HuH-7.5 (cell line): ENCODE measurements at regions not wholly inside any gene's neighbourhood (a gene's known extent, or its start where the extent isn't known, plus 50 kb on each side); places are given as distances from the start of the nearest gene placed in this dataset.

Experiments
- DNase-seq: peaks from one replicate; pipeline ENCODE4 v3.0.0; 2011; ENCODE audit warnings: low spot score

DNA sequence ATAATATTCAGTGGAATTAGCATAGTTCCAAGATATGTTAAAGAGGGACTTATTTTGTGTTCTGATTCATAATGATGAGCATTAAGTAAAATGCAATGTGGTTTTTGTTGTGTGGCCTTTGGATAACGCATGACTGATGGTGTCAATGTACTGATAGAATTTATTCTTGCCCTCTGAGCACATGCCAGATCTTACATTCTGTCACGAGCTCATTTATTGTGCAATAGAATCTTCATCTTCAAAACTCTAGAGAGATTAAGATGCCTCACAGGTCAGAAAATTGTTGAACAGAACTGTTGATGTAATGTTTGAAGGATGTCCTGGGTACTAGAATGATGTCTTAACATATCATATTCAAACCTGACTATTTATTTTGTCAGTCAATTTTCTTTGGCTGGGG is 148.0 kb upstream of the HTR2A start:
- DNase-seq, result no peak

DNA sequence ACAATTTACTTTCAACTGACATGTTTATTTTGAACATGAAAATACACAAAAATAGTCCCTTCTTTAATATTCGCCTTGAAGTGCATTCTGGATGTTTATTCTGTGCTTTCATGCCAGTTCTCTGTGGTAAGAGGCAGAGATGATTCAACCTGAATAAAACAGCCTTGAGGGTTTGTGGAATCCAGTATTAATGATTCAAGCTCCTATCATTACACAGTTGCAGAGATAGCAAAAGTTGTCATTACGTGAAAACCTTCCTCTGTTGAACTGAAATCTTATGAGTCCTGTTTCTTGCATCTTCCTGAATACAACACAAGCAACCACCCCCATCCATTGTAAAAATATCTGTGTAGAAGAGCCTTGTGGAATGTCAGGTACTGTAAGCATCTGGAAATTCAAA is 142.3 kb upstream of the HTR2A start:
- no peak for DNase-seq

DNA sequence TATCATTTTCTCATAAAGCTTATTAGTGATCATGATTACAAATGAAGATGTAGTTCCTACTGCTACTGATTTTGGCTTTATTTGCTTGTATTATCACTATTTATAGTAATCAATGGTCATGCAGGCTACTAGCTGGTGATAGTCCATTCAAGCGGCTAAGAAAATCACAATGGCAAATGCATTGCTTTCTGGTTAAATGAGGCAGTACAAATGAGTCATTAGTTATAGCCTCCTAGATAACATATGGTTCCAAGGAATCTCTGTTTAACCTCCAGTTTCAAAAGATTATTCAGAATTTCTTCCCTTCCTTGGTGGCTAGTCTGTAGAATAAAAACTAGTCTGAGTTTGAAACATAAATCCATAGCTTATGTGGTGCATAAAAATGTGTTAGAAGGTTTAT is 141.3 kb upstream of the HTR2A start:
- no peak for DNase-seq

DNA sequence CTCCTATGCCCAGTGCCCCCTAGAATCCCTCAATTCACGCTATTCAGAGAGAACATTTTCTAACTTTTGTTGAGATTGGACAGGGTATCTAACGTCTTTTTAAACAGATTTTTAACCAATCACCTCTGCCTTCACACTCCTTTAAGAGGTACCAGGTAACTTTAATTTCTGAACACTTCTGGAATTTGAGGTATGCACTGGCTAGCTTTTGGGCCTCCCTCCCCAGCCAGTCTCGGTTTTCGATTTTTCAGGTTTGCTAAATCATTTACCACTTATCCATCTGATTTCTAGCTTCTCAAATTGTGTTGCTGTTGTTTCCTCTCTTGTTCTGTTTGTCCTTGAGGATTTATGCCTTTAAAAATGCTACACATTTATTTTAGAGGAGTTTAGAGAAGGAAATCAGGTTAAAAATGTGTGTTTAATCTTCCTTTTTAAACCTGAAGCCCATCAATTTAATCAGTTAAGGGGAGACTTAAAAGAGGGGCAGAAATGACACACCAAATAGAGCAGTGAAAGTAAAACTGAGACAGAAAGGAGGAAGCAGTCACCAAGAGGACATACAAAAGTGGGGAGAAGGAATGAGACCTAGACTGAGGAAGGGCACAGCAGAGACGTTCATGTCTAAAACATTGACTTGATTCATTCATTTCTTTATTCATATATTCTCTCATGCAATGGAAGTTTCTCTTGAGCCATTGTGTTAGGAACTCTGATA is 139.6 kb upstream of the HTR2A start:
- DNase-seq, result no peak

DNA sequence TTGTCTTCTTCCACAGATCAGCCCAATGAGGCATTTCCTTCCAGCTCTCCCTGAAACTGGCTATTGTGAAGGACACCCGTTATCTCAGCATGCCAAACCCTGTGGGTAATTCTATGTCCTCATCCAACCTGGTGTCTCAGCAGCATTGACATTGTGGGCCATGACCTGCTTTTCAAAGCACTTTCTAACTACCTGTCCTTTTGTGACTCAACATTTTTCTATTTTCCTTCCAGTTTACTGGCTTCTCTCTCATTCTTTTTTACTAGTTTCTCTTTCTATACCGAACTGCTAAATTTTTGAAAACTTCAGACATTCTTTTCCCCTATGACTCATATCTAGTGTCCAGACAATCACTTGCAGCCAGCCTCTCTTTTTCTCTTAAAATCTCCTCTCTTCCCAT is 136.4 kb upstream of the HTR2A start:
- no peak for DNase-seq

DNA sequence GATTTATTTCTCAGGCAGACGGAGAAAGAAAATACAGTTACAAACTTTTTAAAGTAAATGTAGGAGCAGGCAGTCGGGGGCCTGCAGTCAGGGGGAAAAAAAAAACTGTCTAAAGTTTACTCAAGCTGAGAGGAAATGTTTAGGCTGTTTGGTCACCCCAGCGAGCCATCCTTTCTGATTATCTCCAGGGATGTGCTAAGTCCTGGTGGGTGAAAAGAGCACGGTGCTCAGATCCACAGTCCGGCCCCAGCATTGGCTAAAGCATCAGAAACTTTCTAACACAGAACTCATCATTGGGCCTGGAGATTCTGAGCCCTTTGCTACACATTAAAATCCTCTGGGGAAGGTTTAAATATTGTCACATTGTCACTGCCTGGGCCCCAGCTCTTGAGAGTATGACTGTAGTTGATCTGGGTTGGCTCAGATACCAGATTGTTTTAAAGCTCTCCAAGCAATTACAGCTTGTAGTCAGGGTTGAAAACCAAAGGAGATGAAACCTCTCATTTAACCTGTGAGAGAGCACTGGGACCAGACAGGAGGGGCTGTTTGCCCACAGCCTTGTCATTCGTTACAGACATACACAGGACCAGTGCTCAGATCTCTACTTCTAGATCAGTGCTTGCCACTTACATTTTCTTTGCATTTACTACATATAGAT is 131.1 kb upstream of the HTR2A start:
- DNase-seq, result no peak

DNA sequence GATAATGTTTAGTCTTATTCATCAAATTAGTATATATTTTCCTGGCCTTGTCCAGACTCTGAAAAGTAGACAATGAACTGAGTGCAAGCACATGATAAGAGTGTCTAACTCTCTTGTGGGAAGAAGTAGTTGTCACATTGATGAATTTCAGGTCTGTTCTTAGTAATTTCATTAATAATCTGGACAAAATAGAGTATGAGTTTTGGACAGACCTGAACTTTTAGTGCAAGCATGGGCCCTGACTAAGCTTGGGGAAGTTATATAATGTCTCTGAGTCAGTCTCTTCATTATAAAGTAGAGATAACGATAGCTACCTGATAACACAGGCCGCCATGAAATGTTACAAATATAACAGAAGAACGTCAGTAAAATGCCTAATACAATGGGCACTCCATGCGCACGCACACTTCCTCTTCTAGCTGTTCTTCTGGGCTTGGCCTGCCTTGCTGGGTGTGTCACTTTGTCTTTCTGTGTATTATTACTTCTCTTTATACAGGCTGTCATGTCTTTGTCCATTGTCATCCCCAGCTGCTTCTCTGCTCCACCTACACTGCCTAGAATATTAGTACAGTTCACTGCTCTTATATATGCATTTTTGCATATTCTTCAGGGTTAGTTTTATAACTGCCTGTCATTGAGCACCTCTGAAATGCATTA is 129.1 kb upstream of the HTR2A start:
- DNase-seq, result no peak

DNA sequence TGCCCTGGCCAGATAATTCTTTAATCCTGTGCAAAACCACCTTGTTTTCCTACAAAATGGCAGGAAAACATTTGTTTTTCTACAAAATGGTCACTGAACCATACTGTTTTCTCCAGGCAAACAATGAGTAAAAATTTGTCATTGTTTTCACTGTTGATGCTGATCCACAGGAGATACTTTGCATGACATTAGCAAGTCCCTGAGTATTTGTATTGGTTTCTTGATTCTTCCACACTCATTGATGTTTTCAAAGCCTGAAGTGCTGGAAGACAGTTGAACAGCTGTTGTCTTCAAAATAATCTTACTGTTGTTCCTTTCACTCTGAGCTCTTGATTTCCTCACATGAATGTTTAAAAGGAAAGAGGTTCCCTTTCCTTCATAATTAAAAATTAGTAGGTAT is 123.1 kb upstream of the HTR2A start:
- no peak for DNase-seq

DNA sequence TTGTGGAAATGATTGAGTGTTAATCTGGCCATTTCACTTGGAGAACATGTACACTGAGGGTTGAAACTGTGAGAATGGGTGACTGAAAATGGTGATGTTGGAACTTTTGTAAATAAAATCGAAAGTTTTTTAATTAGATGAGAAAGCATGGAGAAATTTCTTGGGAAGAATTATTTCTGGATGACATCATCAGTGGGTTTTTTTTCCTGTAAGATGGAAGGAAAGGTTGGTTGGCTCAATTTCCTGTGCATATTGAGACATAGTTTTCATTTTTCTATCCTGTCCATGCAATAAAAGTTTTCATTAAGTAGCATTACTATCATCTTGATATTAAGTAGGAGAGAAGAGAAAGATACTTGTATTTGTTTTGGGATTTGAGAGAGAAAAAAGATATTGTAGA is 120.6 kb upstream of the HTR2A start:
- DNase-seq, result no peak

DNA sequence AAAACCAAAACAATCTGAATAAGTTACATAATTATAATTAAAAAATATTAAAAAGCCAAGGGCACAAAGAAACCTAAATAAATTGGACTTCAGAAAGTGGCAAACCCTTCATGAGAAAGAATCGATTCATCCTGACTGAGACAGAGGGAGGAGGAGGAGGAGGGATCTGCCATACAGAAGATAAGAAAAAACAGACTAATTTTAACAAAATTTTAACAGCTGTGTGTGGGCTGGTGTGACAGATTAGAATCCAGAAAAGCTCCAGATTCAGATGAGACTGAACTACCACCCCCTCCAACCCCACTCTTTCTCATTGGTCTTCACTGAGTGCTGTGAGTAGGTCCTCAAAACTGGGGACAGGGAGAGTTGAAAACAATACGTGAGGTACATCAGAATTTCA is 111.5 kb upstream of the HTR2A start:
- DNase-seq, result no peak

DNA sequence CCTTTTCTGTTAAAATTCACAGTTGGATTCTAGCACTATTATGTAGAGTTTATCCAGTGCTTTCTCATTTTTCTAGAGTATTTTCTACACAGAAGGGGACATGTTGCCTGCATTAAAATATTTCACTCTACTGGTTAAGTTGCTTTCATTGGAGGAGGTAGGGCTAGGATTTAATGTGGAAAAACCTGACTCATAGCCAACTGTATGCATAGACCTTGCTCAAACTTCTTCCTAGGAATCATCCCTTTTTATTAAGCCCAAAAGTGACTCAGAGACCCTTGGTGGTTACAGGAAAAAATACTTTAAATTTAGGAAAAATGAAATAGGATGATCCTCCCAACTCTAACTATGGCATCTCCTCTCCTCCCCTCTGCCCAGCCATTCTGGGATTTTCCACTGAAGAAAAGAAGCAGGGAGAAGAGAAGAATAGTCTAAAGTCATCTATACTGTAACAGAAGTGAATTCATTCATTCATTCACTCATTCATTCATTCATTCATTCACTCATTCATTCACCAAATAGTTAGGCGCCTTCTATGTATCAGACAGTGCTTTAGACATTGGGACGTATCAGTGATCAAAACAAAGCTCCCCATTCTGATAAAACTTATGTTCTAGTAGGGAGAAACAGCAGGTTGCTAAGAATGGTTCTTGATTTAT is 109.0 kb upstream of the HTR2A start:
- no peak for DNase-seq

DNA sequence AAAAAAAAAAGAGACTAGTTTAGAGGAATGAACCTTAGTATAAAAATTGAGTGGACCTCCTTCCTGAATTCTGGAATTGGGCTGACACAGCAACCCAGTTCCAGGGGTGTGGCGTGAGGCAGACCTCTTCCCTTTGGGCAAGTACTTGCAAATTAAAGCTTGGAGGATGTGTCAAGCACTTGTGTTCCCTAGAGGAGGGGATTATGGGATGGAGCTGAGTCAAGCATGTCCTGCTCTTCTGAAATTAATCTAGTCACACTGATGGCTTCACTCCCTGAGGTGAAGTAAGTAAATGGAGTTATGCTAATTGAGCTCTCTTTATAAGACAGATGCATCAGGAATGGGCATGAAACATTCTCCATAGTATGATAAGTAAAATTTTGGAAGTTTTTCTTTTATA is 107.7 kb upstream of the HTR2A start:
- no peak for DNase-seq

DNA sequence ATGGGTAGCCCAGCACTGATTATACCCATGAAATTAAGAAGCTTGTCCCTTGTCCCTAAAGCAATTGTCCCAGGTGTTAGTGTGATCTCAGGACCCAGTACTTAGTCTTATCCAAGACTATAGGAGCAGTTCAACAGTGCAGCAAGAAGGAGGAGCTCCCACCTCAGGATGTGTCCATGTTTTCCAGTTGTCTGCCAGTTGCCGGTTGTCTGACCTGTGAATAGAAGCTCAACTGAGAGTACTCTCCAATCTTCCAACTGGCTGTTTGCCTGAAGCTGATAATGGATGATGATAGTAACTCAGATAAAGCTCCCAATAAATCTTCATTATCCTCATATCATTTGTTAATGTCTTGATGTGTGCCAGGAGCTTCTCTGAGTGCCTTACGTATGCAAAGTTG is 107.2 kb upstream of the HTR2A start:
- DNase-seq, result no peak

DNA sequence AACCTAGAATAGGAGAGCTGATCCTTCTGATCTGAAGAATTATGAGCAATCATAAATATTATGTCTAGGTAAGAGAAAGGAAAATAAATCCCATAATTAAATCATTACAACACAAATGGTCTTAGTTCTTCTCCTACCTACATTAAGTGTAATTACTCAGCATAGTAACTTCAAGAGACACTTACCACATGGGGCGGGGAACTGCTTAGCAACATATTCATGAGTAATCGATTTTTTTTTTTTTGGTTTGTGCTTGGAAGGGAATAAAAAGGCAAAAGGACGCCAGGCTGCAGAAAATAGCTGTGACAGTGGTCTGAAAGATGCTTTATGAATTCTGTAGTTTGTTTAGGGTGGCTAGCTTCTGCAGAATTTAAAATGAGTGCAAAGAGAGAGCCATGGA is 103.3 kb upstream of the HTR2A start:
- DNase-seq, result no peak

DNA sequence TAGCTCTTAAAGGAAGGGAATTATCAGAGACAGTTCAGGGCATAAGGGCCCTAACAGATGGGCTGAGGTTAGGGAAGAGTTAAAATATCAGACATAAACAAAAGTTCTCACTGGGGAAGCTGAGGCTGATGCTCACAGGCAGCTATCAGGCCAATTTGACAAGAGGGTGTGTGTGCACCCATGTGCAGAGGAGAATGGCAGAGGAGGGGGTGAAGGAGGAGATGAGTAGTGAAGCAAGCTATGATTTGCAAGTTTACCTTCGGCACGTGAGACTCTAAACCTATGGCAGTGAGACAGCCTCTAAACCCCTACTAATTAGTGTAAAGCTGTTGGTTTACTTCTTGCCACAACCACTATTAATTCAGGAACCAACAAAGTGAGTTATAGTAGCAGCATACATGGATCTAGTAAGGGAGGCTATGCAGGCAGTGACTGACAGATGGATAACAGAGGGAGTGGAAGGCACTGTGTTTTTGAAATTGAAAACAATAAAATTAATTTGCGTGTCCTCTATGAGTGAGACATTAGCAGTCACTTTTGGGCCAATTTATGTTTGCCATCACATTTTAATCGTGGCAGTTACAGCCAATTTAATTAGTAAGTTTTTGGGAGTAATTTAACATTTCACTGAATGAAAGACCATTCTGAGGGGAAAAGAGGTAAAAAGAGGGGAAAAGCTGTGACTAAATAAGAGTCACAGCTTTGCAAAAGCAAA is 99.6 kb upstream of the HTR2A start:
- DNase-seq, result no peak

DNA sequence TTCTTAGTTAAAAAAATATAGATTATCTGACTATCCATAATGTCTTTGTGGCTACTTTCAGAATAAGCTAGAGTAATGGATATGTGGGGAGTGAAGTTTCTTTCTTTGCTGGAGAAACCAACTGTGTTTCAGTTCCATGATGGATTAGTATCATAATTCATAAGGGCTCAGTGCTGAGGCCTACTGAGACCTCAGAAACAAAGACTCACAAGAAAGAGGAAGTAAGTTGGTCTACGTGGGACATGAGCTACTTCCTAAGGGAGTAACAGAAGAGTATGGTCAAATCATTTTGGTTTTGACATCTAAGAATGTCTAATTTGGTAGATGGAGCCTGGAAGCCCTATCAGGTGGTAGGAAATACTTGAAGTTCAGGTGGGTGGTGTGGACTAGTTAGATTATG is 99.0 kb upstream of the HTR2A start:
- no peak for DNase-seq

DNA sequence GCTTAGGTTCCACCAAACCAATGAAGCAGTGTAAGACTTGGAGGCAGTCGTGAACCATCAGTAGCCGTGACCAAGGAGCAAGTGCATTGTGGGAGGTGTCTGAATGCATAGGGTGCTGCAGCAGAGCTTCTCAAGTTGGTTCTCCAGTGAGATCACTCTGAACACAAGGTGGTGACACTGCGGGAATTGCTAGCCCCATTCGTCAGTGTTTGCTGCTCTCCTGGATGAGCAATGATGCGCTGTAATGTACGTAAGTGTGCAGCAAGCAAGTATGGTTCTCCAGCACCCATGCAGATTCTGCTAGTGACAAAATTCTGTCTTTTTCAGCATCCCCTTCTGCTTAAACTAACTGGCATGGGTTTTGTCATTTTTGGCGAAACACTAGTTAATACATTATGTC is 97.6 kb upstream of the HTR2A start:
- no peak for DNase-seq

DNA sequence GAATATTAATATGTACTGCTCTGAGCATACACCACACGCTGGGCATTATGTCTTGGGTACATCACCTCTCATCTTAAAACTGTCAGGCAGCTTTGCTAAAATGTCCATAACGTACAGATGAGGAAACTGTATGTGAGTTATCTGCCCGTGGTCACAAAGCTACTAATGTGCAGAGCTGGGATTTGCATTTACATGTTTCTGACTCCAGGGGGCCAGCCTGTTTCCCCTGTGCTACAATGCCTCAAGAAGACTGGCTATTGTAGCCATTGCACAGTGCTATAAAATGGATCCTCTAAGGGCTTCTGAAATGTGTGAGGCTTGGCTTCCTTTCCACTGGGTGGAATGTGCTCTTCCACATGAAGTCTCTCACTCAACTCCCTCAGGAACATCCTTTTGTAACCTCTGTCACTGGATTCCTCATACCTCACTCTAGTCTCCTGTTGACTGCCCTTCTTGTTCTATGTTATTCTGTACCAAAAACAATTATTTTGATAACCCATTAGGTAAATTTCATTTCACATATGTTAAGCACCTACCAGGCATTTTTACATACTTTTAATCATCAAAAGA is 95.6 kb upstream of the HTR2A start:
- DNase-seq, result peak; percentile 11

DNA sequence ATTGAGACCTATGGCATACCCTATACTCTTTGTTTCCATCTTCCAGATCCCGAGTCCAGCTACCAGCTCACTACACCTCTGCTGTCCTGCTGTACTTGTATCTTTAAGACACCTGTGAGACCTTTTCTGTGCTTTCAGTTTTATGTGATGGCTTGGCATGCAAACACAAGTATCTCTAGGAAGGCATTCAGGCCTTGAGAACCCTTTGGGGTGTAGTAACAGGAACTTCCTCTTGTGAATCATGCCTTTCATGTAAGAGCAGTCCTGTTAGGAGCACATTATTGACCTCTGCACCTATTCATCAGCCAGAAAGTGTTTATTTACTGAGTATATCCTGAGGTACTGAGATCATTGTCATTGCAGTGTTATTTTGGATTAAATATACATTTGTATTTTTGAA is 87.0 kb upstream of the HTR2A start:
- no peak for DNase-seq

DNA sequence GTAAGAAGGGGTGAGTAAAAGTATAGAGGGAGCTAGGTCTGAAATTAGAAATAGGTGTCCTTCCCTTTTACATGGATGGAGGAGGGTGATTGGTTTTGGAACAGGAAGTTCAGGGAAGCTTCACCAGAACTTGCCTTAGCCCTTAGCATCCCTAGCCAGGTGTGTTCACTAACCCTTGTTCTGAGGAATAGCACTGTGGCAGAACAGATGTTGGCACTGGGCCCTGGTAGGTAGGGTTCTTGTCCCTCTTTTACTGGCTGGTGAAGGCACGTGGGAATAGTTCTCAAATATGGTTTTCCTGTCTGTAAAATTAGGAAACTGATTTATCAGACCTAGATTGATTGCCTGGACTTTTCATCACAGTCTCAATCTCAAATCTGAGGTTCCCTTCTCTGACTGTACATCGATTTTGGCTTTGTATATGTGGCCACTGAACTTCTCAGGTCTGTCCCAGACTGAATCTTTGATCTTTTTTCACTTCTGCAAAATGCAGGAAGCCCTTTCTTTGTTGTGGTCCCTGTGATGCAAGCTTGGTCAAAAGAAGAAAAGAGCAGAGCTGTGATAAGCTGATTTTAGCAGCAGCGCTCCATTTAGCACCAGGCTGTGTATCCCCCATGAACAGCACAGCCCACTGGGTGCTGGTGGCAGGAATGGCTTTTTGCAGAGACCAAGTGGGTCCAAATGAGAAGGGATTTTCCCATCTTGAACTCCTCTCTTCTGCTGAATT is 86.2 kb upstream of the HTR2A start:
- no peak for DNase-seq

DNA sequence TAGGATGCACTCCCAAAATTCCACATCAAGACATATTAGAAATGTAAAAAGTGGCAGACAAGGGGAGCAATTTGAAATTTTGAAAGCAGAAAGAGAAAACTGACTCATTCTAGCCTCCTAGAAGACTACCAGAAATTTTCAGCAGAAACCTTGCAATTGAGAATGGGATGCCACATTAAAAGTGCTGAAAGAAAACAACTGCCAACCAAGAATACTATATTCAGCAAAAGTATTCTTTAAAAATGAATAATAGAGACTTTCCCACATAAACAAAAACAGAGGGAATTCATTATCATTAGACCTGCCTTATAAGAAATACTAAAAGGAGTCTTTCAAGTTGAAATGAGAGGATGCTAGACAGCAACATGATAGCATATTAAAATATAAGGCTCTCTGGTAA is 78.3 kb upstream of the HTR2A start:
- no peak for DNase-seq
